Thyroid gland (tissue), 4 donors: ENCODE measurements at regions not wholly inside any gene's neighbourhood (a gene's known extent, or its start where the extent isn't known, plus 50 kb on each side); places are given as distances from the start of the nearest gene placed in this dataset.

Source experiments
- DNase-seq, 2 donors: peaks; one replicate each; pipeline ENCODE4 v3.0.0-alpha.2; 2019
- H3K27ac ChIP-seq, 3 donors: fragments of 200-600 bp; sonication (generic); 1 replicate in 2 of 3; 2 replicates in 1 of 3; pipeline ENCODE4 v1.5.1; 2016 to 2019; ENCODE audit warnings: mild to moderate bottlenecking in 1 of 3, moderate library complexity in 1 of 3
- H3K27me3 ChIP-seq: fragments of 200-600 bp; sonication (generic); one replicate; pipeline ENCODE4 v1.5.1; 2019
- H3K36me3 ChIP-seq, 2 donors: fragments of 200-600 bp; sonication (generic); one replicate each; pipeline ENCODE4 v1.5.1; 2016 to 2019
- H3K4me1 ChIP-seq, 2 donors: fragments of 200-600 bp; sonication (generic); one replicate each; pipeline ENCODE4 v1.5.1; 2017 to 2019
- H3K4me3 ChIP-seq, 3 donors: fragments of 200-600 bp; sonication (generic); replicated peaks in 1 of 3; 1 replicate in 2 of 3; 2 replicates in 1 of 3; pipeline ENCODE4 v1.5.1; 2016; ENCODE audit warnings: mild to moderate bottlenecking in 1 of 3
- H3K9me3 ChIP-seq: fragments of 200-600 bp; sonication (generic); one replicate; pipeline ENCODE4 v1.5.1; 2017
- CTCF ChIP-seq, 6 experiments: fragments of 200-600 bp in 3 of 6; fragments of 450-650 bp in 3 of 6; sonication (generic) in 3 of 6; IDR thresholded peaks; one replicate each; pipeline ENCODE4 v1.5.1; 2016 to 2019; ENCODE audit warnings: antibody characterized with exemption in 6 of 6, mild to moderate bottlenecking in 2 of 6, inconsistent platforms in 1 of 6, moderate library complexity in 1 of 6
- POLR2A ChIP-seq, 2 donors: fragments of 450-650 bp; IDR thresholded peaks; one replicate each; pipeline ENCODE4 v1.6.1; 2017; ENCODE audit warnings: antibody characterized with exemption in 2 of 2, mild to moderate bottlenecking in 2 of 2, moderate library complexity in 1 of 2
- WGBS, 2 donors: methylation state at CpG; one replicate each; pipeline ENCODE4 v1.1.5; 2017; 5-methylcytosine and 5-hydroxymethylcytosine counted together
- intact Hi-C: fragments of 100-400 bp; cut with DNase I; formaldehyde crosslinking; loops from one replicate; pipeline ENCODE4 v1.15.1; 2023

- Histone ChIP-seq H3K27me3 (no peaks in the 10 kb centered on the region), H3K27ac (no peak overlapping the region), H3K4me3 (no peak overlapping the region), H3K36me3 (no peaks in the 10 kb centered on the region), H3K9me3 (no peaks in the 10 kb centered on the region), H3K4me1 (no peaks in the 10 kb centered on the region)
- intact Hi-C loops = no loop called here
- TF ChIP-seq CTCF (IDR thresholded peaks at IDR 0.05) = no peak
- no peak for TF ChIP-seq POLR2A (IDR thresholded peaks at IDR 0.05)
- no peak for DNase-seq
- 54 to 66% methylated on average over 2 of the region's 2 CpGs for WGBS, 2 donors
Observed at GRCh38 chr7:131720703-131721102, 164.3 kb upstream of the PODXL start.

- DNase-seq = no peak
- intact Hi-C loops = no loop called here
- Histone ChIP-seq H3K27ac (no peak overlapping the region), H3K4me1 (no peaks in the 10 kb centered on the region), H3K27me3 (no peaks in the 10 kb centered on the region), H3K4me3 (no peak overlapping the region), H3K9me3 (no peaks in the 10 kb centered on the region), H3K36me3 (no peaks in the 10 kb centered on the region)
- TF ChIP-seq CTCF (IDR thresholded peaks at IDR 0.05) (no peak), POLR2A (IDR thresholded peaks at IDR 0.05) (no peak)
- 83 to 87% methylated on average over 3 of the region's 3 CpGs for WGBS, 2 donors
Observed at GRCh38 chr7:131717181-131717580, 160.8 kb upstream of the PODXL start.

- H3K9me3 ChIP-seq = no peaks in the 10 kb centered on the region
- no peaks in the 10 kb centered on the region for H3K36me3 ChIP-seq
- H3K27me3 ChIP-seq = no peaks in the 10 kb centered on the region
- no peak overlapping the region for H3K27ac ChIP-seq
- no peaks in the 10 kb centered on the region for H3K4me1 ChIP-seq
- intact Hi-C loops = no loop called here
- H3K4me3 ChIP-seq = no peak overlapping the region
- TF ChIP-seq CTCF (IDR thresholded peaks at IDR 0.05) (no peak), POLR2A (IDR thresholded peaks at IDR 0.05) (no peak)
- DNase-seq = no peak
- WGBS, 2 donors = 85 to 96% methylated on average over 1 of the region's 1 CpG
Observed at GRCh38 chr7:131699323-131699722, 142.9 kb upstream of the PODXL start.

GRCh38 chr7:131692131-131692960 lies 135.9 kb upstream of the PODXL start:
- Histone ChIP-seq H3K27ac (no peak overlapping the region), H3K4me3 (no peak overlapping the region), H3K4me1 (no peaks in the 10 kb centered on the region), H3K36me3 (no peaks in the 10 kb centered on the region), H3K9me3 (no peaks in the 10 kb centered on the region), H3K27me3 (no peaks in the 10 kb centered on the region)
- TF ChIP-seq CTCF (IDR thresholded peaks at IDR 0.05) (peak in 5 of 6 experiments; percentile 33 to 72 (median 52)), POLR2A (IDR thresholded peaks at IDR 0.05) (no peak)
- peak; percentile 33 to 40 for DNase-seq
- WGBS, 2 donors = 52 to 53% methylated on average over 9 to 11 of the region's 30 CpGs
- intact Hi-C loops = no loop called here

- intact Hi-C loops = no loop called here
- no peaks in the 10 kb centered on the region for H3K27me3 ChIP-seq
- H3K27ac ChIP-seq = no peak overlapping the region
- TF ChIP-seq CTCF (IDR thresholded peaks at IDR 0.05) = no peak
- no peak for TF ChIP-seq POLR2A (IDR thresholded peaks at IDR 0.05)
- no peak for DNase-seq
- H3K9me3 ChIP-seq = no peaks in the 10 kb centered on the region
- 42 to 45% methylated on average over 12 of the region's 12 CpGs for WGBS, 2 donors
- no peaks in the 10 kb centered on the region for H3K4me1 ChIP-seq
- H3K4me3 ChIP-seq = no peak overlapping the region
- no peaks in the 10 kb centered on the region for H3K36me3 ChIP-seq
Observed at GRCh38 chr7:131691454-131692130, 135.2 kb upstream of the PODXL start.
